HG03175 (cell line): ENCODE measurements at regions not wholly inside any gene's neighbourhood (a gene's known extent, or its start where the extent isn't known, plus 50 kb on each side); places are given as distances from the start of the nearest gene placed in this dataset.

Source experiments
- ATAC-seq: cut with Tn5 transposase; IDR thresholded peaks from one replicate; pipeline ENCODE4 v1.9.1; 2021; ENCODE audit warnings: mild to moderate bottlenecking, moderate library complexity; ENCODE audit not compliant: unreplicated experiment

GRCh38 chr6:132868057-132868456 is 53.7 kb downstream of the RPS12 start:
- ATAC-seq = no peak

DNA sequence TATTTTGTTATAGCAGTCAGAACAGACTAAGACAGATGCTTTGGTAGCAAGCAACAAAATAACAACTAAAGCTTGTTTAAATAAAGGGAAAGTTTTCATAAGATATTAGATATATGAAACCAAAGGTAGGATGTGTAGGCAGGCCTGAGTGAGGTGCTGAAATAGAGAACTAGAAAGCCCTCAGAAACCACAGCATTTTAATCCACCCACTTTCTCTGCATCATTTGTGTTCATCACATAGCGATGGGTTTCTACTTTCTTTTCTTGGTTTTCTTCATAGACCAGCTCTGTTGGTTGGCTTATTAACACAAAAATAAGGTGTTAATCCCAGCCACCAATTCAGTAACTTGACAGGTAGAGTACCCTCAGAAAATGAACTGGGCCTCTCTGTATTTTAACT is 58.6 kb downstream of the RPS12 start:
- ATAC-seq = peak; percentile 100

GRCh38 chr6:132877003-132877402 is 62.6 kb downstream of the RPS12 start:
- ATAC-seq = no peak

- no peak for ATAC-seq
Measured at GRCh38 chr6:132887204-132887603, 72.8 kb downstream of the RPS12 start.

DNA sequence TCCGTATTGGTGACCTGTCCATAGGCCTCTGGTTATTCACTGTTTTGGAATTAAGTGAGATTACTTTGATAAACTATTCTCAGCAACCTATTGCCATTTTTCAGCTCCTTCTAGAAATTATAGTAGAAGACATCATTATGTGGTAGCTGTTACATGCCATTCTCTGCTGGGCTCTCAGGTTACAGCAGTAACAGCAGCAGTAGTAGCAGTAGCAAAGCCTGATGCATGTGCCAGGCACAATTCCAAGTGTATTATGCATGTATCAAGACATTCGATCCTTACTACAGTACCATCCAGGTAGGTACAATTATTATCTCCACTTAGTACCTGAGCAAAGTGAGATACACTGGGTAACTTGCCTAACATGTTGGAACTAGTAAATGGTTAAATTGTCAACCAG is 74.3 kb downstream of the RPS12 start:
- ATAC-seq = no peak

- ATAC-seq = no peak
Measured at GRCh38 chr6:132892929-132893771, 78.8 kb downstream of the RPS12 start.

GRCh38 chr6:132893772-132894490 is 79.6 kb downstream of the RPS12 start:
- ATAC-seq = no peak

- no peak for ATAC-seq
Measured at GRCh38 chr6:132898376-132898775, 84.0 kb downstream of the RPS12 start.

DNA sequence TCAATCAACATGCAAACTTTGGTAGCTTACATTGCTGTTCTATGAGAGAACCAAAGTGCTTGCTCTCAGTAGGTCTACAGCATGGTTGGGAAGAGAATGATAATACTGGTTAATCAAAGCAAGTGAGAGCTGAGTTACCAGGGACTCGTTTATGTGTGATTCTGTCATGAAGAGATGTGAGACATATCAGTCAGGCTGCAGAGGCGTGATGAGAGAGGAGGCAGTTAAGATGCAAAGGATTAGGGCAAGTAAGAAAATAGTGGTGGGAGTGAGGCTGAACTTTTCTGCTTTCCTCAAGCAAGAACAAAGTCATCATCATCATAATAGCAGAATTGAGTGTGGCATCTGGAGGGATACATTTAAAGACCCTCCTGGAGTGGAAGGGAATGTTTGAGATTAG is 86.5 kb downstream of the RPS12 start:
- ATAC-seq = no peak

- no peak for ATAC-seq
Measured at GRCh38 chr6:132902901-132903300, 88.5 kb downstream of the RPS12 start.

DNA sequence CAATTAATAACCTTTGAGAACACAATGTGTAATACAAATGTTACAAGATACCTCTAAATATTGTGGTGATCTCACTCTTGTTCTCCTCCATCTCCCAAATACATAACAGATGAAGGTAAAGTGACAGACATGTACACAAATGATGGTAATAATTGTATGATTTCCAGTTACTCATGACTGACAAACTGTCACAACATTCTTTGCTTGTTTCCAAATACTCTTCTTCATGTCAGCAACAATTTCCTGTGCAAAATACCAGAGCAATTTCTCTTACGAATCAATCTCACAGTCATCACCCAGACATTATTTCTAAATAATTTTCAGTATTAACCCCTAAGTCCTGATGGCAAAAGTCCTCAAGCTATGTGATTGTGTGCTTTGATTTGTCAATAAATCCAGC is 92.9 kb downstream of the RPS12 start:
- no peak for ATAC-seq

DNA sequence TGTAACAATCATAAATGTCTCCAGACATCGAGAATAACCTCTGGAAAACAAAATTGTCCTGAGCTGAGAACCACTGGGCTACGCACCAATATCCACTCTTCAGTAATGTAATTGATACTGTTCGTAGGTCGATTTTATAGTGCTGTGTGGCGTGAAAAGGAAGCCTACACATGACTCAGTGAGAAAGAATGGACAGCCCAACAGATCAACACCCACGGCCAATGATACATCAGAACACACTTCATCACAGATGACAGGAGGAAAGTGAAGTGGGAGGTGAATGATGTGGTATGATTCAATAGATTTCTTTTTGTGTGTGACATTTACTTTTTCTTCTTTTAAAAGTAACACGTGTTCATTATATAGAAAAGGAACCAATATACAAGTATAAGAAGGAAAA is 93.5 kb downstream of the RPS12 start:
- ATAC-seq = no peak

DNA sequence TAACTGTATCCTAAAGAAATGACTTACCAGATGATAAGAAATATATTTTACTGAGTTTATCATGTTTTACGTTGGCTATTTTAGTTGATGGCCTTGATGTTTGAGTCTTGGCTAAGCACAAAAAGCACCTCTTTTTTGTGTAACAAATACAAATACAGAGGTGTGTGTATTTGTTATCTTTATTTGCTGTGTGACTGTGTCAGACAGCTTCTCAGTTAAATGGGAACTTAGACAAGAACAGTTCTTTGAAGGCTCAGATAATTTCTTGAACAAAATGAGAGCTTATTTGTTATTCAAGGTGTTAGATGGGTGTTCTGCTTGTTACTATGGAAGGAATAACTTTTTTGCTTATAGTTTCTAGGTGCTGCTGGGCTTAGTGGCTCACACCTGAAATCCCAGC is 95.4 kb downstream of the RPS12 start:
- no peak for ATAC-seq

DNA sequence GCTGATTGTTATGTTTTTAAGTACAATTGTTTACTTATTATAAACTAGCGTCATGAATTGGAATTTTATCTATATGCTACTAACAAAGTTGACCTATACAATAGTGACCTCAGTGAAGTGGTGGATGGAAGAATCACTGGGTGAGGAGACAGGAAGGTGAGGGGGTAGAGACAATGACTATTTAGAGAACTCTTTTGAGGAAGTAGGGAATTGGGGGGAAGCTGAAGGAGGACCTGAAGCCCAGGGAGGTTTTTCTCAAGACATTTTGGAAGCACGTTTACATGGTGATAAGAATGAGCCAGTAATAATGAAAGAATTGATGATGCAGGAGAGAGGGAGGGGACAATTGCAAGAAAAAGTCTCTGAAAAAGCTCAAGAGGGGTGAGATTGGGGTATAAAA is 96.4 kb downstream of the RPS12 start:
- ATAC-seq = no peak

- no peak for ATAC-seq
Measured at GRCh38 chr6:132919045-132919860, 104.9 kb downstream of the RPS12 start.

GRCh38 chr6:132927713-132928112 is 113.3 kb downstream of the RPS12 start:
- no peak for ATAC-seq

- ATAC-seq = no peak
Measured at GRCh38 chr6:132929141-132929540, 114.8 kb downstream of the RPS12 start.

- no peak for ATAC-seq
Measured at GRCh38 chr6:132931313-132931712, 116.9 kb downstream of the RPS12 start.

GRCh38 chr6:132931936-132932514 is 117.7 kb downstream of the RPS12 start:
- no peak for ATAC-seq

- no peak for ATAC-seq
Measured at GRCh38 chr6:132932588-132932987, 118.2 kb downstream of the RPS12 start.

DNA sequence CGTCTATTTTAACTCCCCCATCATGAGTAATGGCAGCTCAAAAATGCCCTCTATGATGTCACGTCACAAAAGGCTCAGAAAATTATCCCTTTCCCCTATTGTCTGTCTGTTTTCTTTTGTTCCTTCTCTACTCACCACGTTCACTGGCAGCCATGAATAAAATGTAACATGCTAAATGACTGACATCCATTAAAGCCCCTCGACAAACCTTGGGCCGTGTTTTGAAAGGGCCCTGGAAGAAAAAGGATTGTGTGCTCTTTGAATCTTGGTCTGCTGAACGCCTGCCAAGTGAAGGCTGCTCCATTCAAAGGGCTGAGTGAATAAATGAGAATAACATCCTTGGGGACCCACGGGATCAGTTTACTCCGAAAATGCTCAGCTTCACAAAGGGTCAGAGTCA is 118.7 kb downstream of the RPS12 start:
- ATAC-seq = no peak
